ENCODE measurements at regions not wholly inside any gene's neighbourhood (a gene's known extent, or its start where the extent isn't known, plus 50 kb on each side); places are given as distances from the start of the nearest gene placed in this dataset.

GRCh38 chr9:32251539-32251938 is 132.9 kb upstream of the ACO1 start:
- TF ChIP-seq, protein P1, sequence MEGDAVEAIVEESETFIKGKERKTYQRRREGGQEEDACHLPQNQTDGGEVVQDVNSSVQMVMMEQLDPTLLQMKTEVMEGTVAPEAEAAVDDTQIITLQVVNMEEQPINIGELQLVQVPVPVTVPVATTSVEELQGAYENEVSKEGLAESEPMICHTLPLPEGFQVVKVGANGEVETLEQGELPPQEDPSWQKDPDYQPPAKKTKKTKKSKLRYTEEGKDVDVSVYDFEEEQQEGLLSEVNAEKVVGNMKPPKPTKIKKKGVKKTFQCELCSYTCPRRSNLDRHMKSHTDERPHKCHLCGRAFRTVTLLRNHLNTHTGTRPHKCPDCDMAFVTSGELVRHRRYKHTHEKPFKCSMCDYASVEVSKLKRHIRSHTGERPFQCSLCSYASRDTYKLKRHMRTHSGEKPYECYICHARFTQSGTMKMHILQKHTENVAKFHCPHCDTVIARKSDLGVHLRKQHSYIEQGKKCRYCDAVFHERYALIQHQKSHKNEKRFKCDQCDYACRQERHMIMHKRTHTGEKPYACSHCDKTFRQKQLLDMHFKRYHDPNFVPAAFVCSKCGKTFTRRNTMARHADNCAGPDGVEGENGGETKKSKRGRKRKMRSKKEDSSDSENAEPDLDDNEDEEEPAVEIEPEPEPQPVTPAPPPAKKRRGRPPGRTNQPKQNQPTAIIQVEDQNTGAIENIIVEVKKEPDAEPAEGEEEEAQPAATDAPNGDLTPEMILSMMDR (IDR thresholded peaks at IDR 0.05) = peak; percentile 47 to 69 (median 67)
- TF ChIP-seq POLR2A (IDR thresholded peaks at IDR 0.05; ENCODE audit: low read depth) (no peak), POLR2AphosphoS5 (IDR thresholded peaks at IDR 0.05) (no peak)

Data from esophagus muscularis mucosa (tissue), 3 donors.